Fibroblast of upper back skin (primary cell): ENCODE measurements at regions not wholly inside any gene's neighbourhood (a gene's known extent, or its start where the extent isn't known, plus 50 kb on each side); places are given as distances from the start of the nearest gene placed in this dataset.

Source experiments
- DNase-seq: peaks from one replicate; pipeline ENCODE4 v3.0.0-alpha.2; 2013

- no peak for DNase-seq
These were observed 259.1 kb downstream of the OPA1 start for GRCh38 chr3:193851941-193852674.

- peak; percentile 40 for DNase-seq
These were observed 259.9 kb downstream of the OPA1 start for GRCh38 chr3:193852901-193853300.

- DNase-seq = no peak
These were observed 260.7 kb downstream of the OPA1 start for GRCh38 chr3:193853511-193854219.

GRCh38 chr3:193857996-193858395, 265.0 kb downstream of the OPA1 start:
- DNase-seq = peak; percentile 97

- no peak for DNase-seq
These were observed 266.2 kb downstream of the OPA1 start for GRCh38 chr3:193859195-193859594.

GRCh38 chr3:193861012-193861411, 268.0 kb downstream of the OPA1 start:
- DNase-seq = no peak

- DNase-seq = no peak
These were observed 269.8 kb downstream of the OPA1 start for GRCh38 chr3:193862843-193863242.

- peak; percentile 28 for DNase-seq
These were observed 270.8 kb downstream of the OPA1 start for GRCh38 chr3:193863657-193864357.

GRCh38 chr3:193865339-193865738, 270.6 kb upstream of the HES1 start:
- DNase-seq = no peak

- DNase-seq = no peak
These were observed 270.0 kb upstream of the HES1 start for GRCh38 chr3:193865896-193866480.

GRCh38 chr3:193868590-193868989, 267.4 kb upstream of the HES1 start:
- no peak for DNase-seq

GRCh38 chr3:193869221-193870201, 266.4 kb upstream of the HES1 start:
- peak; percentile 90 for DNase-seq

GRCh38 chr3:193870376-193871219, 265.4 kb upstream of the HES1 start:
- no peak for DNase-seq

GRCh38 chr3:193871220-193871485, 264.8 kb upstream of the HES1 start:
- DNase-seq = no peak

- peak; percentile 97 for DNase-seq
These were observed 263.6 kb upstream of the HES1 start for GRCh38 chr3:193872265-193872753.

GRCh38 chr3:193873426-193874201, 262.3 kb upstream of the HES1 start:
- no peak for DNase-seq

GRCh38 chr3:193874512-193874911, 261.4 kb upstream of the HES1 start:
- no peak for DNase-seq

GRCh38 chr3:193874997-193875593, 260.9 kb upstream of the HES1 start:
- DNase-seq = no peak

GRCh38 chr3:193875601-193876321, 260.2 kb upstream of the HES1 start:
- no peak for DNase-seq
